ENCODE measurements at regions not wholly inside any gene's neighbourhood (a gene's known extent, or its start where the extent isn't known, plus 50 kb on each side); places are given as distances from the start of the nearest gene placed in this dataset.

DNA sequence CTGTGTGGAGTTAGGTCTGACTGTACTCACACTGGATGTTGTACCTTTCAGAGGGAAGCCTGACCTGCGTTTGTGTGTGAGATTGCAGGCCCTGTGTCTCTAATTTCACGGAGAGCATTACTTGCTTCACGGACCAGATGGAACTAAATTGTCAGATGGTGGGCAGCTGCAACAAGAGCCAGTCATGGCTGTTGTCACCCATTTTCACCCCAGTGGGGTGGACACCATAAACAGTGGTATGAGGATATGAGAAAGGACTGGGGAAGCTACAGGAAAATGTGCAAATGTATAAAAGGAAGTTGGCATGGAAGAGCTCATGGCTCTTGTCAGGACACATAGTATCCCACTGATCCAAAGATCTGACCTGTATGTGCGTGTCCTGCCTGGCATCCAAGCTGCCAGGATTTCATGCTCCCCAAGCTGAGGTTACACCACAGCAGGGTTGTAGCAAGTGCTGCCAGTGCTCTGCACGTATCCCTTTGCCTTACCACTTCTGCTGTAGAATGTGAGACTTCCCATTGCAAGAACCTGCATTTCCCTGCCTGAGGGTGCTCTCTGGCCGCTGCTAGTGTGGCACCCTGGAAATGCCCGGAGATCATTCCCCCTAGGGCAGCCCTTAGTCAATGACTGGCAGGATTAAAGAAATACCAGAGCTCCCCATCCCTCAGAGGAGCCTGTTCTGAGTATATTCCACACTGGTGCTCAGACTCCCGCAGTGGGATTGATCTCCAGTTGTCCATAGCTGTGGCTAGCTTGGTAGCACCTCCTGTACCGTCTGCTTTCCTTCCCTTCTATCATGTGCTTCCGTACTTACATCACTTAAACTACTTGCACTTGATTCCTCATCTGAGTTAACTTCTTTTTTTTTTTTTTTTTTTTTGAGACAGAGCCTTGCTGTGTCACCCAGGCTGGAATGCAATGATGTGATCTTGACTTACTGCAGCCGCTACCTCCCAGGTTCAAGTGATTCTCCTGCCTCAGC, 70.4 kb upstream of the TANC2 start:
- ATAC-seq (replicated peaks in 1 of 2) (no peak), DNase-seq (no peak)
- no peak overlapping the region for H3K4me3 Mint-ChIP-seq
- H3K36me3 Mint-ChIP-seq (ENCODE audit: insufficient read depth in 2 of 2), result no peaks in the 10 kb centered on the region
- H3K4me1 Mint-ChIP-seq (ENCODE audit: low read depth), result peaks cover 9% of the 10 kb centered on the region
- H3K9me3 Mint-ChIP-seq, result no peaks in the 10 kb centered on the region
- no peak overlapping the region for H3K27ac Mint-ChIP-seq
- H3K27me3 Mint-ChIP-seq (ENCODE audit: low read depth), result no peaks in the 10 kb centered on the region

DNA sequence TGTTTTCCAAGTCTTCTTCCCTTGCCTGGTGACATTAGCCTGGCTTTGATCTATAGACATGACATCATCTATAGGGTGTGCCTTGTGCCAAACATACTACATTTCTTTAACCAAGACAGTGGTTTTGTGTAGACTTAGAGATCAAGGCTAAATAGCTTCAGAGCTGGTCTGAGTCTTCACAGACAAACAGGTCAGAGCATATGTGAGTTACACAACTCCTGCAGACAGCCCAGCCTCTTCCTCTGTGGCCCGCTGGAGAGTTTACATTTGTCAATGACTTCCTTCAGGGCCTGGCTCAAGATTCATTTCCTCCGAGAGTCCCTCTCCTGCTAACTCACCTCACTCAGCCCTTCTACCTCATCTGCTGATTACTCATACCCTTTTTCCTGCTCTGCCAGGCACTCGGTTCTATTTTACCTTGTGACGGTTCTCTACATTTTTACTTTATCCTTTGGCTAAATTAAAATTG, 73.1 kb upstream of the TANC2 start:
- Mint-ChIP-seq H3K4me3 (no peak overlapping the region), H3K36me3 (ENCODE audit: insufficient read depth in 2 of 2) (peaks cover 0 to 2% of the 10 kb centered on the region in 2 donors), H3K27ac (no peak overlapping the region), H3K27me3 (ENCODE audit: low read depth) (peaks cover 7% of the 10 kb centered on the region), H3K4me1 (ENCODE audit: low read depth) (peaks cover 9% of the 10 kb centered on the region), H3K9me3 (no peaks in the 10 kb centered on the region)
- ATAC-seq (replicated peaks in 1 of 2), result peak; percentile 96 to 99
- DNase-seq, result peak; percentile 34 to 45

DNA sequence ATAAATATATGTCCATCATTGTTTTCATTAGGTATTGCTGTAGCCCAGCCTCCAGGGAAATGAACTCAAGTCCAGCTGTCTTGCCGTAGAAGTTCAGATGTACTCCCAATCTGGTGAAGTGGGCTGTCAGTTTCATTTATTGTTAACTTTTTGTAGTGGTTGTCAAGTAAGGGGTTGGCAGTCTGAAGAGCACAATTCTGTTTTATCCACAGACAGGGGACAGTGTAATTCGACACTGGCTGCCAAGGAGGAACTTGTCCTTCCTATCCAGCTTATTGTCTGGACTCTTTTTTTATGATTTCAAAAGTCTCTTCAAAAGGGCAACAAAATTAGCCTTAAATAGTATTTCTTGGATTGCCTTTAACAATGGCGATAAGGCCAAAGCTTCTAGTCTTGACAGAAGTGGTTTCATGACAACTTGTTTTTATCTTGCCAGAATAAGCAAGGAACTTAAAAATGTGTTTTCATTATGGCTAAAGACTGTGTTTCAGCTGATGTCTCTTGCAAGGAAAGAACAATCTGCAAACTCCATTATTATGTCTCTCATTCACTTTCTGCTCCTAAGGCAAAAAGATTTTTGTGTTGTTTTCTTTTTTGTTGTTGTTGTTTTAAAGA, 73.9 kb upstream of the TANC2 start:
- Mint-ChIP-seq H3K36me3 (ENCODE audit: insufficient read depth in 2 of 2) (peaks cover 0 to 2% of the 10 kb centered on the region in 2 donors), H3K27ac (no peak overlapping the region), H3K27me3 (ENCODE audit: low read depth) (peaks cover 7% of the 10 kb centered on the region), H3K9me3 (no peaks in the 10 kb centered on the region), H3K4me3 (no peak overlapping the region), H3K4me1 (ENCODE audit: low read depth) (peaks cover 9% of the 10 kb centered on the region)
- DNase-seq (no peak), ATAC-seq (replicated peaks in 1 of 2) (no peak)

DNA sequence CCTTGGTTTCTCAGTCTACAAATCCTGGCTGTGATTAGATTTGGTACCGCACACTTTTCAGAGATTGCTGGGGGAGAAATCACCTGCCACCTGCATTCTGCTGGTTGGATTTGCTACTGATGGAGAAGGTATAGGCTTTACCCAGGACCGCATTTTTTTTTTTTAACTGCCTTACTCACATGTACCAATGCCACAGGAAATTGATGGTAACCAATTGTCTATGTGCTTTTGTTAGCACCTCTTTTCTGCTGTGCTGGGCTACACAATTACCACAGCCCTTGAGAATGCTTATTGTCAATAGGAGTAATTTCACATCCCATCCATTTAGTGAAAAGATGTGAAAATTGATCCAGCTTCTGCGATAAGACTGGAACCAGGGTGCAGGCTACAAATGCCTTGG, 74.4 kb upstream of the TANC2 start:
- Mint-ChIP-seq H3K4me3 (no peak overlapping the region), H3K27me3 (ENCODE audit: low read depth) (peaks cover 7% of the 10 kb centered on the region), H3K36me3 (ENCODE audit: insufficient read depth in 2 of 2) (peaks cover 0 to 2% of the 10 kb centered on the region in 2 donors), H3K27ac (no peak overlapping the region), H3K9me3 (no peaks in the 10 kb centered on the region), H3K4me1 (ENCODE audit: low read depth) (peaks cover 9% of the 10 kb centered on the region)
- DNase-seq (no peak), ATAC-seq (replicated peaks in 1 of 2) (no peak)

DNA sequence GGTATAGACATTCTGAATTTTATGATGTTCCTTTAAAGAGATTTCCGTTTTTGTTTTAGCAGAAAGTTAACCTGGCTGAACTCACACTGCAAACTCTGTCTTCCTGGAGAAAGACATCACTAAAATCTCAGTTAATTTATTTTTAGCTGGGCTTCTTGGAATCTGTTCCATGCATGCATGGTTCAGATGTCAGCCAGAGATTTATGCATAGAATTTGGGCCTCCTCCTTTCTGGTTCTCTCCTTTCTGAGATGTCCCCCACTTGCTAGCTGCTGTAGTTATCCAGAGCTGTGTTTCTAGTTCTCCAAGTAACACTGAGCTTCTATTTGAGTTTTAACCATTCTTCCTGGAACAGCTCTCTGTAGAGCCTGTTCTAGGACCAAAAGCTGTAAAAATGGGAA, 77.3 kb upstream of the TANC2 start:
- Mint-ChIP-seq H3K27ac (no peak overlapping the region), H3K4me1 (ENCODE audit: low read depth) (peaks cover 9% of the 10 kb centered on the region), H3K4me3 (no peak overlapping the region), H3K27me3 (ENCODE audit: low read depth) (peaks cover 7% of the 10 kb centered on the region), H3K36me3 (ENCODE audit: insufficient read depth in 2 of 2) (peaks cover 0 to 2% of the 10 kb centered on the region in 2 donors), H3K9me3 (no peaks in the 10 kb centered on the region)
- no peak for DNase-seq
- no peak for ATAC-seq (replicated peaks in 1 of 2)

DNA sequence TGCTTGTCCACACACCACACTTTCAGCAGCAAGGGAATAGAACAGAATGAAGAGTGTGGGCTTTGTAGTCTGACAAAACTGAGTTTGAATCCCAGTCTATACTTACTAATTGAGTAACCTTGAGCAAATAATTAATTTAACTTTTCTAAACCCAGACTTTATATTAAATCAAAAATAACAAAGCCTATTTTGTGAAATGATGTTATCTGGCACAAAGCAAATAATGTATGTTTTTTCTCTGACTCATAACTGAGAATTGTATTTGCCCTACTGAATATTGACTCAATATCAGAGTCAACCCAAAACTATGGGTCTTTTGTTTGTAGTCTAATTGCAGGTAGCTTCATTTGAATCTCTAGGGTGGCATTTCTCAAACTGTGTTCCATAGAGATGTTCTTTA, 77.9 kb upstream of the TANC2 start:
- peaks cover 7% of the 10 kb centered on the region for H3K27me3 Mint-ChIP-seq (ENCODE audit: low read depth)
- peaks cover 9% of the 10 kb centered on the region for H3K4me1 Mint-ChIP-seq (ENCODE audit: low read depth)
- no peak overlapping the region for H3K4me3 Mint-ChIP-seq
- ATAC-seq (replicated peaks in 1 of 2) (no peak), DNase-seq (no peak)
- H3K36me3 Mint-ChIP-seq (ENCODE audit: insufficient read depth in 2 of 2), result peaks cover 0 to 2% of the 10 kb centered on the region in 2 donors
- no peak overlapping the region for H3K27ac Mint-ChIP-seq
- H3K9me3 Mint-ChIP-seq, result no peaks in the 10 kb centered on the region

DNA sequence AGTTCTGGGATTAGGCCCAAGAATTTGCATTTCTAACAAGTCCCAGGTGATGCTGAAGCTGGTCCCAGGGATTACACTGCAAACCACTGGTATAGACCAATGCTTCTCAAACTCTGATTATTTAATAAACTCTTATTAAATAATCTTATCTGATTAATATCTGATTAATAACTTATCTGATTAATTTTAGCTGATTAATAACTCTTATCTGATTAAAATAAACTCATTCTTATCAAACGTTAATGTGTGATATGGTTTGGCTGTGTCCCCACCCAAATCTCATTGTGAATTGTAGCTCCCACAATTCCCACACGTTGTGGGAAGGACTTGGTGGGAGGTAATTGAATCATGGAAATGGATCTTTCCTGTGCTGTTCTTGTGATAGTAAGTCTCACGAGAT, 78.6 kb upstream of the TANC2 start:
- Mint-ChIP-seq H3K36me3 (ENCODE audit: insufficient read depth in 2 of 2) (peaks cover 0 to 2% of the 10 kb centered on the region in 2 donors), H3K27ac (no peak overlapping the region), H3K9me3 (no peaks in the 10 kb centered on the region), H3K4me3 (no peak overlapping the region), H3K4me1 (ENCODE audit: low read depth) (peaks cover 7% of the 10 kb centered on the region), H3K27me3 (ENCODE audit: low read depth) (peaks cover 8% of the 10 kb centered on the region)
- ATAC-seq (replicated peaks in 1 of 2) (no peak), DNase-seq (no peak)

DNA sequence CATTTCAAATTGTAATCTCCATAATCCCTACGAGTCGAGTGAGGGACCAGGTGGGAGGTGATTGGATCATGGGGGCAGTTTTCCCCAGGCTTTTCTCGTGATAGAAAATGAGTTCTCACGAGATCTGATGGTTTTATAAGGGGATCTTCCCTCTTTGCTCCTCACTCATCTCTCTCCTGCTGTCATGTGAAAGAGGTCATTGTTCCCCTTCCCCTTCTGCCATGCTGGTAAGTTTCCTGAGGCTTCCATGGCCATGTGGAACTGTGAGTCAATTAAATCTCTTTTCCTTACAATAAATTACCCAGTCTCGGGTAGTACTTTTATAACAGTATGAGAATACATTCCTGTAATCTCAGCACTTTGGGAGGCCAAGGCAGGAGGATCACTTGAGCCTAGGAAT, 76.7 kb upstream of the MARCHF10 start:
- Mint-ChIP-seq H3K4me3 (no peak overlapping the region), H3K27me3 (ENCODE audit: low read depth) (peaks cover 24% of the 10 kb centered on the region), H3K27ac (no peak overlapping the region), H3K9me3 (peaks cover 0 to 2% of the 10 kb centered on the region in 2 donors), H3K36me3 (ENCODE audit: insufficient read depth in 2 of 2) (peaks cover 0 to 2% of the 10 kb centered on the region in 2 donors), H3K4me1 (ENCODE audit: low read depth) (peaks cover 12% of the 10 kb centered on the region)
- ATAC-seq (replicated peaks in 1 of 2) (no peak), DNase-seq (no peak)

DNA sequence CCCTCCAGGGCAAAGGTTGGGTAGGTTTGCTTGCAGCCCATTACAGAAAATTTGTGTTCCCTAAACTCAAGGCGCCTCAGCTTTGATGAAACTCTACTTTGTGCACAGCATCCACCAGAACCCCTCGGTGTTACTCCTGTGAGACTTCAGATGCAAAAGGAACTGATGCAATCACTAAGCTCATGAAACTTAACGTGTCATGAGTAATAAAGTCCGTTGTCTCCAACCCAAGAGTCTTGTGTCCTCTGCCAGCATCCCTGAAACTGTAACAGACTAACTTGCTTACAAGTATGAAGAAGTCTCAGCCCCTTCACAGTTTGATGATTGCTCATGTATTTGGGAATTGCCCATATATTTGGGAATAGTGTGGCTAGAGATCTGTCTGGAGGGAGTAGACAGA, 74.8 kb upstream of the MARCHF10 start:
- peak; percentile 81 to 89 for ATAC-seq (replicated peaks in 1 of 2)
- peaks cover 17% of the 10 kb centered on the region for H3K27me3 Mint-ChIP-seq (ENCODE audit: low read depth)
- H3K36me3 Mint-ChIP-seq (ENCODE audit: insufficient read depth in 2 of 2), result no peaks in the 10 kb centered on the region
- DNase-seq, result peak; percentile 1 to 16
- peak overlapping the region in 1 of 2 donors; percentile 44 for H3K4me3 Mint-ChIP-seq
- H3K27ac Mint-ChIP-seq, result peak overlapping the region; percentile 47
- peaks cover 12% of the 10 kb centered on the region for H3K4me1 Mint-ChIP-seq (ENCODE audit: low read depth)
- H3K9me3 Mint-ChIP-seq, result peaks cover 0 to 2% of the 10 kb centered on the region in 2 donors

DNA sequence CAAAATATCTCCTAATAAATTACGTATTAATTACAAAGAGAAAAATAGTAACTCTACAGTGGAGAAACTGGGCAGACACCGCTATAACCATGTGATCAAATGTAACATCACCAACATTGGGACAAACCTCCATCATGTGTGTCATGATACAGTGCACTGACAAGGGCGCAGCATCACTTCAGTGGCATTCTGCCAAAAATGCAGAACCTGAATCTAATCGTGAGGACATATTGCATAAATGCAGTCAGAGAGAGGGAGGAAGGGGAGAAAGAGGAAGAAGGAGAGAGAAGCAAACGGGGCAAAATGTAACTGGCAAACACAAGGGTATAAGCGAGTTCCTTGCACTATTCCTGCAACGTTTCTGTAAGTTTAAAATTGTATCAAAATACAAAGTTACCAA, 74.2 kb upstream of the MARCHF10 start:
- Mint-ChIP-seq H3K36me3 (ENCODE audit: insufficient read depth in 2 of 2) (no peaks in the 10 kb centered on the region), H3K4me3 (peak overlapping the region in 1 of 2 donors; percentile 48), H3K4me1 (ENCODE audit: low read depth) (peaks cover 12% of the 10 kb centered on the region), H3K27ac (no peak overlapping the region), H3K27me3 (ENCODE audit: low read depth) (peaks cover 17% of the 10 kb centered on the region), H3K9me3 (peaks cover 0 to 2% of the 10 kb centered on the region in 2 donors)
- ATAC-seq (replicated peaks in 1 of 2), result peak in 1 of 2 donors; percentile 28
- DNase-seq, result no peak

DNA sequence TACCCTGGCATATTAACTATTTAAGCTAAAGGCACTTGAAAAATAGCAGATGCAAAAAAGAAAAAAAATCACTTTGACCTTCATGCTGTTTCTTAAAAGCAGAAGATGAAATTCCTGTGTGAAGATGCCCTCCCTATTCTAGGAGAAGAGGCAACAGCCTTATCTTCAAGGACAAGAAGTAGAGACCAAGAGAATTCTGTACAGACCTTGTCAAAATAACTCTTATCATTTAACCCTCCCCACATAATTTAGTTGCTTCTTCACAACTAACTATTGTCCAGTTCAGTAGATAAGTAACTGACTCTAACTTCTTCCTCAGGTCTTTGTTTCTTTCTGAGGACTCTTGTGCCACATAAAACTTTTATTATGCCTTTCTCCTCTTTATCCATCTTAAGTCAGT, 72.0 kb upstream of the MARCHF10 start:
- Mint-ChIP-seq H3K4me1 (ENCODE audit: low read depth) (peaks cover 12% of the 10 kb centered on the region), H3K4me3 (no peak overlapping the region), H3K36me3 (ENCODE audit: insufficient read depth in 2 of 2) (no peaks in the 10 kb centered on the region), H3K27ac (no peak overlapping the region), H3K27me3 (ENCODE audit: low read depth) (peaks cover 24% of the 10 kb centered on the region), H3K9me3 (peaks cover 0 to 2% of the 10 kb centered on the region in 2 donors)
- no peak for DNase-seq
- ATAC-seq (replicated peaks in 1 of 2), result no peak

DNA sequence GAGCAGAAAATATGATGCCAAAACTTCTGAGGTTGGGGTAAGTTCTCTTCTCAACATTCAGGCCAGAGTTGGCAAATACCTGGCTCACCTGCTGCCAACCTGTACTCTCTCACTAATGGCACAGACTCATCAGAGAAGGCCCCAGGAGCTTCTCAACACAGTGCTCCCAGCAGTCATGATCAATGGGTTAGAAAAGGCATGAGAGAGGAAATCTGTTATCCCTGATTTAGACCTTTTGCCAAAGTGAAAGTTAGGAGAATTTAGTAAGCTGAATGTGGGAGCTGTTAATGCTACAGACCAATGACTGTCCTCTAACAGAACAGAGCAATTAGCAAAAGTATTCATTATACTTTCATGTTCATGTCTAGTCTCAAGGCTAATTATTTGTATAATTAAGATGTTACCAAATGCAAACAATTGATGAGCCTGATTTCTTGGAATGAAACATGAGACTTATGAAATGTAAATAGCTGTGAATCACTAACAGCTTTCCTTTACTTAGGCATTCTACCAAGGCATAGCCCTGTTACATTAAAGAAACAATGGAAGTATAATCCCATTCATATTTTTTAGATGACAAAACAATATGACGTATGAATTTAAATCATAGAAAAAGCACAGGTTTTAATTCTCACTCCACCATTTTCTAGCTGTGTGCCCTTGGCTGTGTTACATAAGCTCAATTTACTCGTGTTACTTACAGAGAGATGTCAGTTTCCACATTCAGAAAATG, 68.7 kb upstream of the MARCHF10 start:
- Mint-ChIP-seq H3K4me1 (ENCODE audit: low read depth) (no peaks in the 10 kb centered on the region), H3K9me3 (peaks cover 0 to 2% of the 10 kb centered on the region in 2 donors), H3K4me3 (no peak overlapping the region), H3K27ac (no peak overlapping the region), H3K36me3 (ENCODE audit: insufficient read depth in 2 of 2) (no peaks in the 10 kb centered on the region), H3K27me3 (ENCODE audit: low read depth) (peaks cover 26% of the 10 kb centered on the region)
- ATAC-seq (replicated peaks in 1 of 2), result no peak
- no peak for DNase-seq

DNA sequence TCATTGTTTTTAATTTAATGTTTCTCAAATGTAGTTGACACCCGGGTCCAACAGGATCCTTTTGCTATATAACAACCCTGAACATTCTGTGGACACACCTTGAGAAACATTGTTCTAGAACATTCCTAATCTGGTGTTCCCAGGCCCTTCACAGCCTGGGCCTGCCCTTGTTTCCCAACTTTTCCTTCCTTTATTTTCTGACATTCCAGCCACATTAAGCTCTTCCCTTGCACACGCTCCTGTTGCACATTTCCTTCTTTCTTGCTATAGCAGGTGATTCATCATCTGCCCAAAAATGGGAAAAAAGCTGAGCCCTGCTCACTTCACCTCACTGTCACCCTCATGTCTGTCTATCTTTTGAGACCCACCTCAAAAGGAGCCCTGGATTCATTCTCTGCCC, 67.9 kb upstream of the MARCHF10 start:
- Mint-ChIP-seq H3K9me3 (peaks cover 0 to 1% of the 10 kb centered on the region in 2 donors), H3K4me3 (no peak overlapping the region), H3K36me3 (ENCODE audit: insufficient read depth in 2 of 2) (no peaks in the 10 kb centered on the region), H3K4me1 (ENCODE audit: low read depth) (no peaks in the 10 kb centered on the region), H3K27me3 (ENCODE audit: low read depth) (peaks cover 19% of the 10 kb centered on the region), H3K27ac (no peak overlapping the region)
- ATAC-seq (replicated peaks in 1 of 2) (no peak), DNase-seq (no peak)
